ENCODE measurements at regions not wholly inside any gene's neighbourhood (a gene's known extent, or its start where the extent isn't known, plus 50 kb on each side); places are given as distances from the start of the nearest gene placed in this dataset.

DNA sequence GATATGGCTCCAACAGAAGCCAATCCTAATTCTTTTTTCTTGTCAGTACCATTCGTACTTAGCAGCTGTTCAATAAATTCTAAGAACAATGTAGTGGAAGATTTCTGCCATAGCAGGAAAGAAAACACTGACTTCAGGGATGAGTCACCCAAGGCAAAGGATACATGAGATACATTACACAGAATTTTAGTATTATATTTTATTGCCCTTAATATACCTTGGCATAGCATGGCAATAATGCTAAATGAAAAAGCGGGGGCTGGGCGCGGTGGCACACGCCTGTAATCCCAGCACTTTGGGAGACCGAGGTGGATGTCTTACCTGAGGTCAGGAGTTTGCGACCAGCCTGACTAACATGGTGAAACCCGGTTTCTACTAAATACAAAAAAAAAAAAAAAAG is 619.1 kb upstream of the DAB2 start:
- no peak for DNase-seq (ENCODE audit: low spot score)

DNA sequence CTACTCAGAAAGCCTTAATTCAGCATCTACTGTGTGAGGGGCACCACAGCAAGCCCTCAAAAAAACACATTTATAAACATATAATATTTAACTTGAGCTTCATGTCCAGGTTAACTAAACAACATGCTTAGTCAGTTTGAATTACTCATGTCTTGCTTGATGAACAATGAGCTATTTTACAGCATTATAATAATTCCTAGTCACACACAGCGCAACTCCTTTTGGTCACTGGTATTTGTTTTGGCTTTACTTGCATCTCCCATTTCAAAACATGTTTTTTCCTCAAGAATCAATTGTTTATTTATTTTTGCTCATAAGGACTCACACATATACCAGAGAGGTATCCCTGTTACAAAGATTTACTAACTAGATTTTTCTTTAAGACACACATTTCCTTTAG is 616.7 kb upstream of the DAB2 start:
- no peak for DNase-seq (ENCODE audit: low spot score)

DNA sequence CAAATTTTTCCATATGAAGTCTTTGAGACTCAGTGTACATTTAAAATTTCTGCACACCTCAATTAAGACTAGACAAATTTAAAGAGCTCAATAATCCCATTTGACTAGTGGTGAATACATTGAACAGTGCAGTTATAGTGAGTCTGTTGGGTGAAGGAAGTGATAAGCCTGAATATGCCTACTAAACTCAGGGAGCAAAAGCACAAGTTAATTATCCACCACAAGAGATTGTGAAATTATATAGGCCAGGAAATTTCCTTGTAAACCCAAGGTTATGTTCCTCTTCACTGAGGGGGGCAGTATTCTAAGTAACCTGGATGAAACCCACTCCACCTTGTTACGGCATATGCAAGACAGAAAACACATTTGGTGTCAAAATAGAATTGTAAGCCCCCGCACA is 612.9 kb upstream of the DAB2 start:
- no peak for DNase-seq (ENCODE audit: low spot score)

DNA sequence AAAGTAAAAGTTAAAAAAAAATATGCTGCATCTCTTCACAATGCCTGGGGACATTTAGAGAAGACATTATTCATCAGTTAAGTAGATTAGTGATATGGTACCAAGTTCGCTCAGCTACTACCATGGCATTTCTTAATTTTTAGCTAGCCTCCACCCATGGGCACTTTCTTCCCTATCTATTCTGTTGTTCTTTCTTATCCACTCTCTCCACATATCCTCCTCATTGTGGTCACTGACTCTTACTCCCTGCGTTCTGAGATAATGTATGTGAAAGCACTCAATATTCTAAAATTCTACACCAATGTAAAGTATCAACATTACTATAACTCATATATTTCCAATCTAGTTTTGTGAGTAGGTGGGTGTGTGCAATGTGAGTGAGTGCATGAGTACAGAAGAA is 609.7 kb upstream of the DAB2 start:
- DNase-seq (ENCODE audit: low spot score) = no peak

DNA sequence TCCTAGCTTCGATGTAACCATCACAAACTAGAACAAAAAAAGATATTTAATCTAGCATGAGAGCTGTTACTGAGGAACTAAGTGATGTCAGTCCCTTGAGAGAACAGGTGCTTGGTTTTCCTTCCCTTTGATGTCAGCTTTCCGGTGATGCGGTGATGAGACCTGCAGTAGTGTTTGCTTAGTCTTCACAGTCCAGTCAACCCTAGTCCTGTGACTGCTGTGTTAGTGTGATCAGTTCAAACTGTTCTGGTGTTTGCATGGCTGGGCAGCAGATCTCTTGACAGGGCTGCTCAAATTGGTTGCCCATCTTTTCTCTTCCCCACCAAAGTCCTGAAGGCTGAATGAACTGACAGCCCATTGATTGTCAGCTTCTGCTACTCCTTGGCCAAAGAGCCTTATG is 608.6 kb upstream of the DAB2 start:
- peak; percentile 21 for DNase-seq (ENCODE audit: low spot score)

DNA sequence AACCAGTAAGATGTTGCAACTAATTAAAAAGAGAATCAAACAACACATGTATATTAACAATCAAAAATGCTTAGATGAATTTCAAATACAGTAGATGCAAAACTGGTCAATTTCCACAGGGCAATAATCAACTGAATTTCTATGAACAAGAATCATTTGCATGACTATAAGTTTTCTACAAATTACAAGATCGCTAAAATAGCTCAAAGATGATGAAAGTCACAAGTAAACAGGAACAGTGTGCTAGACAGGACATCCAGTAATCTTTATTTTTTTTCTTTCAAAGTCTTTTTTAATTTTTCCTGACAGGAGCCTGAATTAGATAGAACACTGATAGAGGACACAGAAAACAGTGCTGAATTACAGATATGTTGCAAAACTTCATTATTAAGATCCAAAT is 608.2 kb upstream of the DAB2 start:
- DNase-seq (ENCODE audit: low spot score) = no peak

DNA sequence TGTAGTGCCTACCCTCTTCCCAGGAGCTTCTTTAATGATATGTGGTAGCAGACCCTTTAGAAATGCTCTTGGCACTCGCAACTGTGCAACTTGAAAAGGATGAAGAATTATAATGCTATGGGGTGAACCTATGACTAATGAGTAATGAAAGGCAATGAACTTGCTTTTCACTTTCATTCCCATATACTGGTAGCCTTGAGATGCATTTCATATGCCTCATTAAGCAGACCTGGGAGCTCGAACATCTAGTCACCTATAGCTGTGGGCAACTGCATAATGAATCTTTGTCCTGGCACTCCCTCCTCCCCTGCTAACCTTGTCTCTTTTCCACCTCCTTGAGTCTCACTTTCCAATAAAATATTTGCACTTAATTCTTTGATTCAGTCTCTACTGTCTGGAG is 605.9 kb upstream of the DAB2 start:
- DNase-seq (ENCODE audit: low spot score) = no peak

DNA sequence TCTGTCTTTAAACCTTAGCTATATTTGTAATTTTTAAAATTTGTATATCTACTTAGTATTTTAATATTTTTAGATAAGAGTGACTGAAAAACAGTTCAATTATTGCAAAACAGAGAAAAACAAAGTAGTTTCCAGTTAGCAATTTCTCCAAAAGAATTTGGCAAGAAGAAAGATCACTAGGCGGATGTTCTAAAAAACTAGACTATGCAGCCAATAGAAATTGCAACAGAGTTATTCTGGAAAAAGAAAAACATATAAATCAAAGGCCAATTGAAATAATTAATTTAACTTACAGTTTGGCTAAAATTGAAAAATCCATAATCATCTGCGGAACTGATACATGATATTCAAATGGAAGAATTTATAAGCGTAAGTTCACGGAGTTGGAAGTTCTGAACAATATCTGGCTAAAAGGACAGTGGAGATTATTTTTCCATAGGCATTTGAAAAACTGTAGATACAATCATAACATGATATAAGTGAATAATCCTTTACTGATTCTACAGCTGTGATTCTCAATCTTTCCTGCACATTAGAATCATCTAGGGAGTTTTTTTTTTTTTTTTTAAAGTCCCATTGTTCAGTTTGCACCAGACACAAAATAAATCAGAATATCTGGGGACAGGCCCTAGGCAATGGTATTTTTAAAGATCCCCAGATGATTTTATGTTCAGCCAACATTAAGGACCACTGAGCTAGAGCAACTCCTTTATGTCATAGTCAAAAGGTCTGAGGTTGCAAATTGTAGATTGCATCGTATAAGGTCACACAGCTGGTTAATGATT is 605.1 kb upstream of the DAB2 start:
- no peak for DNase-seq (ENCODE audit: low spot score)

DNA sequence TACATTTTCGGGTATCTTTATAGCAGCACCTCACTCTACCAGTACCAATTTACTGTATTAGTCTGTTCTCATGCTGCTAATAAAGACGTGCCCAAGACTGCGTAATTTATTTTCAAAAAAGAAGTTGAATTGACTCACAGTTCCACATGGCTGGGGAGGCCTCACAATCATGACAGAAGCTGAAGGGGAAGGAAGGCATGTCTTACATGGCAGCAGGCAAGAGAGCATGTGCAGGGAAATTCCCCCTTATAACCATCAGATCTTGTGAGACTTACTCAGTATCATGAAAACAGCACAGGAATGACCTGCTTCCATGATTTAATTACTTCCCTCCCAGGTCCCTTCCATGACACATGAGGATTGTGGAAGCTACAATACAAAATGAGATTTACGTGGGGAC is 602.6 kb upstream of the DAB2 start:
- no peak for DNase-seq (ENCODE audit: low spot score)

DNA sequence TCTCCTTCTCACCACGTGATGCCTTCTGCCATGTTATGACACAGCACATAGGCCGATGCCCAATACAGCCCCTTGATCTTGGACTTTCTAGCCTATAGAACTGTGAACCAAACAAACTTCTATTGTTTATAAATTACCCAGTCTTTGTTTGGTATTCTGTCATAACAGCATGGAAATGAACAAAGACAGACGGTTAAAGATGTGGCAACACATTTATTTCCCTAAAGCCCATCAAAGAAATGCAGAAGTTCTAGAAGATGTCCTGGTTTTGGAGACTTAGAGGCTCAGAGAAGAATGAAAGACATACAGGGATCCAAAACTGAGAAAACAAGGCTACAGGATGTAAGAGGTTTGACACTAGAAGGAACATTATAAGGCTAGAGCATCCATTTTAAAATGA is 600.8 kb upstream of the DAB2 start:
- no peak for DNase-seq (ENCODE audit: low spot score)

DNA sequence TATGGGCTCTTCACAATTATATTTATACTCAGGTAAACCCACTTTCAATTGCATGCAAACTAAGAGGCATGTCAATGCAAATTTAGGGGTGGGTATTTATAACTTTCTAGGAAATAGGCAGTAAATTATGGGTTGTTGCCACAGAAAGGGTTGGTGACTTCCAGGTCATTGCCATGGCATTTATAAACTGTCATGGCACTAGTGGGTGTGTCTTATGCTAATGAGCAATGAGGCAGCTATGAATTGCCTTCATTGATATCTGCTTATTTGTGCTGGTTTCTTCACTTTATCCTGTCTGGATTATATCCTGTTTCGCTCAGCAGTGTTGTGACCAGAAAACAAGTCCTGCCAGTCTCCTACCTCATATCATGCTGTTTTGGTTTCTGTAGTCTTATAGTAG is 597.3 kb upstream of the DAB2 start:
- DNase-seq (ENCODE audit: low spot score) = no peak

DNA sequence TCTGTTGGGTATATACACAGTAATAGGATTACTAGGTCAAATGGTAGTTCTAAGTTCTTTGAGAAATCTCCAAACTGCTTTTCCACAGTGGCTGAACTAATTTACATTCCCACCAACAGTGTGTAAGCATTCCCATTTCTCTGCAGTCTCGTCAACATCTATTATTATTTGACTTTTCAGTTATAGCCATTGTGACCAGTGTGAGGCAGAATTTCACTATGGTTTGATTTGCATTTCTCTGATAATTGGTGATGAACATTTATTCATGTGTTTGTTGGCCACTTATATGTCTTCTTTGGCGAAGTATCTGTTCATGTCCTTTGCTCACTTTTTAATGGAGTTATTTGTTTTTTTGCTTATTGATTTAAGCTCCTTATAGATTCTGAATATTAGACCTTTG is 596.2 kb upstream of the DAB2 start:
- DNase-seq (ENCODE audit: low spot score) = peak; percentile 13

DNA sequence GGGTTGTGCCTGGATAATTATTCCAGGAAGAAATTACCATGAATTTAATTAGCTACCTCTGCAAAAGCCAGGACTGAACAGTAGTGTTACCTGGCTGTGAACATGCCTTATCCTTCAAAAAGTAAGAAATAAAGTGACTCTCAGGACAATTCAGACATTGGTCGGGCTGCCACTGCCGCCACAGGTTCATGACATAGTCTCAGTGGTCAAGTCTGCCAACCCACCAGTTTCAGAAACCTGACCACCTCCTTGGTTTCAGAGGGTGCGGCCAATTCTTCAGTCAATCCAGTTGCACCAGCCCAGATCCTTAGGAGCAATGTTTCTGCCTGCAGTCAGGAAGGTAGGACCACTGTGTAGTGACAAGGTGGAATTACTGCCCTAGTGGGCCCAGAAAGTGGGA is 593.1 kb upstream of the DAB2 start:
- DNase-seq (ENCODE audit: low spot score) = no peak

DNA sequence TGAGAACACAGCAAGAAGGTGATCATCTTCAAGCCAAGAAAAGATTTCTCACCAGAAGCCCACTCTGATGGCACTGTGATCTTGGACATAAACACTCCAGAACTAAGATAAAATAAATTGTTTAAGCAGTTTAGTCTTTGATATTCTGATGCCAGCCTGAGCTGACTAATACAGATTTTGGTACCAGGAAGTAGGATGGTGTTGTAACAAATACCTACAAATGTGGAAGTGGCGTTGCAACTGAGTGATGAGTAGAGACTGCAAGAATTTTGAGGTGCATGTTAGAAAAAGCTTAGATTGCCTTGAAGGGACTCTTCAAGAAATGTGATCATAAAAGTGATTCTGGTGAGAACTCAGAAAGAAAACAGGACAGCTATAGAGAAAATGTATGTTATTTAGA is 592.4 kb upstream of the DAB2 start:
- DNase-seq (ENCODE audit: low spot score) = no peak

DNA sequence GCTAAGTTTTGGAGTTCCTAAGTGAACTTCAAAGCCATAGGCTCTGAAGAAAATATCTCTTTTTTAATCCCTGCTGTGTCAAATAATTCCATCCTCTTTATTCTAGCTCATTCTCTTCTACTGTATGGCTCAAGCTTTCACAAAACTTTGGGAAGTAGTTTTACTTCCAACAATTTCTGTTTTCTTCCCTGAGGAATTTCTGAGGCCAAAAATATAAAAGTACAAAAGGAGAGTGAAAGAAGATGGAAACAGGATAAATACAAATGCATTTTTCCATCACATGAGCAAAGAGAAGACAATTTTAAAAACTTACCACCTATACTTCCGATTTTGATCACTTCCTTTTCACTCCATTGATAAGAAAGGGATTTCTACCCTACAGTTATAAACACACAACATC is 585.7 kb upstream of the DAB2 start:
- no peak for DNase-seq (ENCODE audit: low spot score)

DNA sequence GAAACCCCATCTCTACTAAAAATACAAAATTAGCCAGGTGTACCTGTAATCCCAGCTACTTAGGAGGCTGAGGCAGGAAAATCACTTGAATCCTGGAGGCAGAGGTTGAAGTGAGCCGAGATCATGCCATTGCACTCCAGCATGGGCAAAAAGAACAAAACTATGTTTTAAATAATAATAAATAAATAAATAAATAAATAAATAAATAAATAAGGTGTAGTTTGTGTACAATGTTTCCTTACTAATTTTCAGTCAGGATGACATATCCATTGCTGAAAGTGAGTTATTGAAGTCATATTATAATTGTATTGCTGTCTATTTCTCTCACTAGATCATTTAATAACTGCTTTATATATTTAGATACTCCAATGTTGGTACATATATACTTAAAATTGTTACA is 581.5 kb upstream of the DAB2 start:
- DNase-seq (ENCODE audit: low spot score) = no peak

DNA sequence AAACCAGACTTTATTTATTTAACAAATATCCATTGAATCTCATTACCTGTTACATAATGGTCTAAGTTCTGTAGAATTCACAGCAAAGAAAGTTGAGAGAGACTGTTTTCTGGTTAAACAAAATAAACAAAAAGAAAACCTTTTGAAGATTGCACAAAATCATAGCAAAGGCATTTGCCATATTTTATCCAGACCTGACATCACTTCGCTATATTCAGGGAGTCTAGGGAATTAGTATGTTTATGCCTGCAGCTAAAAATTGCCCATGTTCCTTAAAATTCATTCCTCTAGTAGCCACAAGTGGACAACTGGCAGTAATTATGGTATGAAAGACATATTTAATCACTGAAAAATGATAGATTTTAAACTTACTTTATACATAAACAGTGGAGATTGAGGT is 577.0 kb upstream of the DAB2 start:
- DNase-seq (ENCODE audit: low spot score) = no peak

DNA sequence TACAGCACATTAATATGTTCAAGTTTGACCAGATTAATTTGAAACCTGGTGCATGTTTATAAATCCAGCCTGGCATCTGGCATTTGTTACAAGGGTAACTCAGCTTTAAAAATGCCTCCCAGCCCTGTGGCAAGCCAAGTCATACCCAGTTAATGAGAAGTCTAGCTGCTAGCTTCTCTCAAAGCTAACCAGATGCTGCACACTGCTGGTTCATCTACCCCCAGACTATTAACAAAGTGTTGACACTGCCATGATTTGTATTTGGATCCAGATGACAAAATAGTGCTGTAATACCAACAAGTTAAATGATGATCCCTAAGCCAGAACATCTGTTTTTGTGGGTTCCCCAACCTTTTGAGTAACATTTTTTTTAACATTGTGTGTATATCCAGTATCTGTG is 573.7 kb upstream of the DAB2 start:
- no peak for DNase-seq (ENCODE audit: low spot score)

DNA sequence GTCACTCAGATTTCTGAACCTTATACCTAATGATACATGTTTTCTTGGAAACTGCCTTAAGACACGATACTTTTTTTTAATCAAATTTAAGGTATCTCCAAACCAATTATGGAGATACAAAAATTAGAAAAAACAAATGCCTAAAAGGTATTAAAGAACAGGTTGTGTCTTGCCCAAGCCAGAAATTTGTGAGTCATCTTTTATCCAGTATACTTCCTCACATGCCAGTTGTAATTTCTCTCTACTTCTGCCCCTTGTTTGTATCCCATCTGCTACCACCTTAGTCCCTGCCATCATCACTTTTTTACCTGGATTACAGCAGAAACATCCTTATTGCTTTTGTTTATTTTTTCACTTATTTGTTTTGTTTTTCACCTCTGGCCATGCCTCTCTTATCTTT is 571.2 kb upstream of the DAB2 start:
- no peak for DNase-seq (ENCODE audit: low spot score)

DNA sequence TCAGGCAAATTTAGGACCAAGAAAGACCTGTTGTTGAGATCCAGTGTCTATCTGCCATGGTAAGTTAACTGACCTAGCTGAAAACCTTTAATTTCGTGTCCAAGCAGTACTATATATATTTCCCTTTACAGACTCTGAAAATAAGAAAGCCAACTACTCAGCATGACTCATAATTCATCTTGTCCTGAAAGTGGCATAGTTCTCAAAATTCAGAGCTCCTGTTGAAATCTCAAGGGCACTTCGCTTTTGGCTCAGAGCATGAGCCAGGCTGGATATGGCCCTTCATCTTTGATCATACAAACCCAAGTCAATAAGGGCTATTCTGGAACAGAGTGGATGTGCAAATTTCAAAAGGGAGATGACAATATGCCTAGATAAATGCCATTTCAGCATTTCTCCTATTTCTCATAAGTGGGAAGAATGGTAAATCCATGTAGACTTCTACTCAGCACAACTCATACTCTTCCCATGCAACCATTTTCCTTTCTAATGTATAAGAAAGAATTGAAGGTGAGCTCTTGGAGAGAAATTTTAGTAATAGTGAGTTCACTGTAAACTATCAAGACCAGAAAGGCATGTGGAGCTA is 567.9 kb upstream of the DAB2 start:
- DNase-seq (ENCODE audit: low spot score) = no peak

DNA sequence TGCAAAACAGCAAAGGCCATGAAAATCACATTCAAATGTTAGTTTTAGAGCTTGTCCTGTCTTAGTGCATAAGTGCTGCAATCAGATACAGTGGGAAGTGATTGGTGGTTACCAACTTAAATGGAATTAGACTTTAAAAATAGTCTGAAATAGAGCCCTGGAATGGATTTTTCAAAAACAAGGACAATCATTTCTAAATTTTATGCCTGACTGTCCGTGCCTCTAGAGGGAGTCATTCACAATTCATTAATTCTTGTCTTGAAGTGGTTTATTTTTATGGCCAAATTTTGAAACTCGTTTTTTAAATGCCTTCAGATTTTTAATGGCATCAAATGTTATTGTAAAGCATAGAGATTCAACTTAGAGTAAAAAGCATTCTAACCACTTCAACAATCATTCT is 561.8 kb upstream of the DAB2 start:
- no peak for DNase-seq (ENCODE audit: low spot score)

DNA sequence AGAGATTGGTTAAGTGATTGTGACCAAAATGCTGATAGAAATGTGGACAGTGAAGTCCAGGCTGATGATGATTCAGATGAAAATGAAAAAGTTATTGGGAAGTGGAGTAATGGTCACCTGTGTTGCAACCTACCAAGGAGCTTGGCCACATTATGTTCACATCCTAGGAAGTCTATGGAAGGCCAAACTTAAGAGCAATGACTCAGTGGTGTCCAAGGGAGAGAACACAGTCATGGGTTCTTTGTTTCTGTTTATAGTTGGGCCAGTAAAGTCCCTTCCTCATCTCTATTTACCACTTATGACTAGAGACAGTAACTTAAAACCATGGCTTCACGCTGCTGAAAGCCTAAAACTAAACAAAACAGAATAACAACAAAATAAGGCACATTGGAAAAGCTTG is 555.3 kb upstream of the DAB2 start:
- DNase-seq (ENCODE audit: low spot score) = no peak

DNA sequence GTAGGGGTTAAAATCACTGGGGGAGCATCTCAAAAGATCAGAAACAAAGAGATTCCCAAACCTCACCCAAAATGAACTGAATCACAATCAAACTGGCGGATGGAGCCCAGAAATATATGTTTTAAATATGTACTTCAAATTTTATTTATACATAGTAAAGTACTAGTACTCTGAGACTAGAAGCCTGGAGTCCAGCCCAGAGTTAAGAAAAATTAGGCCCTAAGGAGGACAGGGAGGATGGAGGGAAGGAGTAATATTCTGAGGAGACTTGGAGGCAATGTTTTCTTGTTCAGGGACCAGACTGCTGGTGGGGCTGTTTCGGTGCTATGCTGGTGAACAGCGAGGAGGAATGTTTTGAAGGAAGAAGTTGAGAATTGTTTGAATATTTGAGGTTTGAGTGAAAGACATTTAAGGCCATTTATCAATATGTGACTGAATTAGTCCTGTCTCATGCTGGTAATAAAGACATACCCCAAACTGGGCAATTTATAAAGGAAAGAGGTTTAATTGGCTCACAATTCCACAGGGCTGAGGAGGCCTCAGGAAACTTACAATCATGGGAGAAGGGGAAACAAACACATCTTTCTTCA is 552.4 kb upstream of the DAB2 start:
- no peak for DNase-seq (ENCODE audit: low spot score)
